Right lobe of liver (tissue), 6 donors: ENCODE measurements at regions not wholly inside any gene's neighbourhood (a gene's known extent, or its start where the extent isn't known, plus 50 kb on each side); places are given as distances from the start of the nearest gene placed in this dataset.

Source experiments
- ATAC-seq, 4 donors: fragments of 200-7000 bp; cut with Tn5 transposase; one replicate each; pipeline ENCODE4 v1.9.1; 2020; ENCODE audit warnings: mild to moderate bottlenecking in 4 of 4, moderate library complexity in 4 of 4
- DNase-seq, 3 donors: peaks; one replicate each; pipeline ENCODE4 v3.0.0-alpha.2; 2020
- H3K27ac ChIP-seq, 3 donors: fragments of 200-600 bp; one replicate each; pipeline ENCODE4 v1.8.0; 2022
- H3K27me3 ChIP-seq, 2 donors: fragments of 200-600 bp; one replicate each; pipeline ENCODE4 v1.8.0; 2022
- H3K36me3 ChIP-seq, 4 donors: fragments of 200-600 bp; sonication (generic) in 1 of 4; one replicate each; pipeline versions ENCODE4 v1.5.1 to v1.8.0; 2017 to 2022; ENCODE audit warnings: control low read depth in 1 of 4
- H3K4me1 ChIP-seq, 4 donors: fragments of 200-600 bp; sonication (generic) in 1 of 4; one replicate each; pipeline versions ENCODE4 v1.5.1 to v1.8.0; 2017 to 2022; ENCODE audit warnings: control low read depth in 1 of 4
- H3K4me3 ChIP-seq, 3 donors: fragments of 200-600 bp; one replicate each; pipeline ENCODE4 v1.8.0; 2022
- H3K9me3 ChIP-seq, 4 donors: fragments of 200-600 bp; sonication (generic) in 1 of 4; one replicate each; pipeline versions ENCODE4 v1.5.1 to v1.8.0; 2017 to 2022; ENCODE audit warnings: control low read depth in 1 of 4
- CTCF ChIP-seq, 4 donors: fragments of 200-600 bp in 3 of 4; fragments of 450-650 bp in 1 of 4; IDR thresholded peaks; one replicate each; pipeline versions ENCODE4 v1.5.1 to v1.8.0; 2016 to 2022; ENCODE audit warnings: antibody characterized with exemption in 4 of 4, mild to moderate bottlenecking in 2 of 4
- POLR2A ChIP-seq: fragments of 450-650 bp; IDR thresholded peaks from one replicate; pipeline ENCODE4 v1.6.1; 2017; ENCODE audit warnings: antibody characterized with exemption, mild to moderate bottlenecking
- WGBS: methylation state at CpG from one replicate; pipeline ENCODE4 v1.1.6; 2018; ENCODE audit warnings: low coverage, low lambda C conversion rate; ENCODE audit not compliant: insufficient coverage; ENCODE audit errors: missing lambda C conversion rate; 5-methylcytosine and 5-hydroxymethylcytosine counted together
- intact Hi-C, 2 donors: fragments of 100-400 bp; cut with DNase I; formaldehyde crosslinking; loops; one replicate each; pipeline versions ENCODE4 v1.11.2 to v1.14.1; 2022
- donor health status: DM: no; HTN: yes; CAD: no.
- donor health status: DM: no; HTN: no; CAD: no.
- donor health status: DM: no; HTN: no; CAD: no.
- donor health status: DM: no; HTN: yes; CAD: no.
- donor health status: DM: no; HTN: yes; CAD: no.

GRCh38 chr6:170108456-170108855 lies 182.4 kb downstream of the DLL1 start:
- no peak for TF ChIP-seq CTCF (IDR thresholded peaks at IDR 0.05)
- no peak for TF ChIP-seq POLR2A
- no peaks in the 10 kb centered on the region for H3K4me1 ChIP-seq
- H3K9me3 ChIP-seq: no peaks in the 10 kb centered on the region
- H3K36me3 ChIP-seq: no peaks in the 10 kb centered on the region
- H3K27me3 ChIP-seq: no peaks in the 10 kb centered on the region
- intact Hi-C loops: no loop called here
- H3K27ac ChIP-seq: no peak overlapping the region
- ATAC-seq (peak in 1 of 4 donors; percentile 37), DNase-seq (peak in 2 of 3 donors; percentile 31 to 39)
- 75% methylated on average over 4 of the region's 9 CpGs for WGBS
- no peak overlapping the region for H3K4me3 ChIP-seq

GRCh38 chr6:170107606-170108222 lies 183.2 kb downstream of the DLL1 start:
- H3K36me3 ChIP-seq: no peaks in the 10 kb centered on the region
- 85% methylated on average over 10 of the region's 13 CpGs for WGBS
- ATAC-seq: no peak
- TF ChIP-seq CTCF (IDR thresholded peaks at IDR 0.05): no peak
- no peak for TF ChIP-seq POLR2A
- H3K9me3 ChIP-seq: no peaks in the 10 kb centered on the region
- peak in 2 of 3 donors; percentile 21 to 23 for DNase-seq
- intact Hi-C loops: no loop called here
- H3K27me3 ChIP-seq: no peaks in the 10 kb centered on the region
- H3K4me3 ChIP-seq: no peak overlapping the region
- H3K27ac ChIP-seq: no peak overlapping the region
- H3K4me1 ChIP-seq: no peaks in the 10 kb centered on the region

- peak in 2 of 3 donors; percentile 18 to 31 for DNase-seq
- Histone ChIP-seq H3K4me3 (no peak overlapping the region), H3K27me3 (no peaks in the 10 kb centered on the region), H3K36me3 (no peaks in the 10 kb centered on the region), H3K9me3 (no peaks in the 10 kb centered on the region), H3K27ac (no peak overlapping the region), H3K4me1 (no peaks in the 10 kb centered on the region)
- 60% methylated on average over 7 of the region's 14 CpGs for WGBS
- no peak for TF ChIP-seq CTCF (IDR thresholded peaks at IDR 0.05)
- no peak for TF ChIP-seq POLR2A
- intact Hi-C loops: no loop called here
- no peak for ATAC-seq
These were observed 183.9 kb downstream of the DLL1 start for GRCh38 chr6:170106906-170107525.

GRCh38 chr6:170102582-170103481 lies 188.0 kb downstream of the DLL1 start:
- DNase-seq: peak in 2 of 3 donors; percentile 25 to 35
- Histone ChIP-seq H3K4me1 (no peaks in the 10 kb centered on the region), H3K9me3 (no peaks in the 10 kb centered on the region), H3K4me3 (no peak overlapping the region), H3K27me3 (no peaks in the 10 kb centered on the region), H3K27ac (no peak overlapping the region), H3K36me3 (no peaks in the 10 kb centered on the region)
- 85% methylated on average over 4 of the region's 30 CpGs for WGBS
- TF ChIP-seq POLR2A: no peak
- no peak for TF ChIP-seq CTCF (IDR thresholded peaks at IDR 0.05)
- ATAC-seq: no peak
- intact Hi-C loops: no loop called here
